Bronchial epithelial cell (primary cell): ENCODE measurements at regions not wholly inside any gene's neighbourhood (a gene's known extent, or its start where the extent isn't known, plus 50 kb on each side); places are given as distances from the start of the nearest gene placed in this dataset.
A peak's percentile ranks its signal among the peaks of the same experiment; 100 is the strongest.

ENCODE experiments used
- DNase-seq: peaks from one replicate; pipeline ENCODE4 v3.0.0-alpha.2; 2010; ENCODE audit warnings: low read depth
- FAIRE-seq: peaks from 2 replicates; lab custom pipeline; 2011; peaks lifted over from hg19 to GRCh38; lab: Jason Lieb, UNC
- H3K27me3 ChIP-seq: 2 replicates; pipeline ENCODE4 v1.5.1; 2011; ENCODE audit warnings: low read length; ENCODE audit not compliant: control insufficient read depth, insufficient read depth
- H3K36me3 ChIP-seq: 2 replicates; pipeline ENCODE4 v1.5.1; 2011; ENCODE audit warnings: low read length; ENCODE audit not compliant: control insufficient read depth, insufficient read depth
- H3K4me3 ChIP-seq: 2 replicates; pipeline ENCODE4 v1.5.1; 2011; ENCODE audit warnings: mild to moderate bottlenecking, low read depth, low read length, control low read depth
- TF ChIP-seq, protein P1 (sequence below): IDR thresholded peaks from 2 replicates; pipeline ENCODE4 v1.5.1; 2011; ENCODE audit warnings: mild to moderate bottlenecking, moderate library complexity, low read length, control low read depth, inconsistent platforms; ENCODE audit not compliant: insufficient read depth, severe bottlenecking

DNA sequence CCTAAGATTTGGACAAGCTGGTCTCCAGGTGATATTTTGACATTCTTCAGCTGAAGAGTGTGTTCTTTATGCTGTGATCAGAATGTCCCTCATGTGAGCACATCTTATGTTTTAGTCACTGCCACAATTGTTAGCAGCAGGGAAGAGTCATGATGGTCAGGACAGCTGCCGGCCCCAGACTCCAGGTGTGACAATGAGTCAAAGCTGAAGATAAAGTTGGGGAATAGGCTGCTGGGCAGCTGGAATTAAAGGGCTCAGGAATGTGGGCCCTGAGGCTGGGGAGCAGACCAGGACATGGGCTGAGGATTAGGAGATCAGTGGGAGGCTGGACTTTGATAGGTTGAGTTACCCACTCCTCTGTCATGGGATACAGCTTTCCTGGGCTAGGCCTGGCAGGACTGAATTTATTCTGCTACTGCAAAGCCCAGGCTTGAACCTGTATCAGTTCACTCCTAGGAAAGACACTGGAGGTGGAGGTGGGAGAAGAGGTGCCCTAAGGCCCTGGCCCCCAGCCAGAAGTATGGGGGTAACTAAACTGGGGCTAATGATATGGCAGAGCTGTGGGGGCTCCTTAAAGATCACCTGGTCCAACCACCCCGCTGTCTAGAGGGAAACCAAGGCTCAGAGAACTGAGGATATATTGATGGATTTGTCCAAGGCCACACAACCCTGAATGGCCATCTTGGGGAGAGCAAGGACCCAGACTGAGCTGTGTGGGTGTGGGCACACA is 119.5 kb downstream of the PJA1 start:
- Histone ChIP-seq H3K36me3 (no peaks in the 10 kb centered on the region), H3K27me3 (no peaks in the 10 kb centered on the region), H3K4me3 (no peak overlapping the region)
- TF ChIP-seq, protein P1, sequence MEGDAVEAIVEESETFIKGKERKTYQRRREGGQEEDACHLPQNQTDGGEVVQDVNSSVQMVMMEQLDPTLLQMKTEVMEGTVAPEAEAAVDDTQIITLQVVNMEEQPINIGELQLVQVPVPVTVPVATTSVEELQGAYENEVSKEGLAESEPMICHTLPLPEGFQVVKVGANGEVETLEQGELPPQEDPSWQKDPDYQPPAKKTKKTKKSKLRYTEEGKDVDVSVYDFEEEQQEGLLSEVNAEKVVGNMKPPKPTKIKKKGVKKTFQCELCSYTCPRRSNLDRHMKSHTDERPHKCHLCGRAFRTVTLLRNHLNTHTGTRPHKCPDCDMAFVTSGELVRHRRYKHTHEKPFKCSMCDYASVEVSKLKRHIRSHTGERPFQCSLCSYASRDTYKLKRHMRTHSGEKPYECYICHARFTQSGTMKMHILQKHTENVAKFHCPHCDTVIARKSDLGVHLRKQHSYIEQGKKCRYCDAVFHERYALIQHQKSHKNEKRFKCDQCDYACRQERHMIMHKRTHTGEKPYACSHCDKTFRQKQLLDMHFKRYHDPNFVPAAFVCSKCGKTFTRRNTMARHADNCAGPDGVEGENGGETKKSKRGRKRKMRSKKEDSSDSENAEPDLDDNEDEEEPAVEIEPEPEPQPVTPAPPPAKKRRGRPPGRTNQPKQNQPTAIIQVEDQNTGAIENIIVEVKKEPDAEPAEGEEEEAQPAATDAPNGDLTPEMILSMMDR, result no peak
- no peak for DNase-seq
- FAIRE-seq, result peak; percentile 7

DNA sequence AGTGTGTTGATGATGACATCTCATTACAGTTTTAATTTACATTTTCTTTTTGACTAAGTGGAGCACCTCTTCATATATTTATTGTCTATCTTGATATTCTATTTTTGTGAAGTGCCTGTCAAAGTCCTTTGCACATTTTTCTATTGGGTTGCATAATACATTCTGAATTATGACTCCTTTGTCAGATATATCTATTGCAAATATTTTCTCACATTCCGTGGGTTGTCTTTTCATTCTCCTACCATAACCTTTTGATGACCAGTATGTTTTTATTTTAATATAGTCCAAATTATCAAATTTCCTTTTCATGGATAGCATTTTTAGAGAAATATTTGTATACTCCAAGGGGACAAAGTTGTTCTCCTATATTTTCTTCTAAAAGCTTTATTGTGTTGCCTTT is 126.4 kb downstream of the PJA1 start:
- no peak overlapping the region for H3K4me3 ChIP-seq
- no peaks in the 10 kb centered on the region for H3K27me3 ChIP-seq
- DNase-seq (no peak), FAIRE-seq (no peak)
- TF ChIP-seq, protein P1, result no peak
- no peaks in the 10 kb centered on the region for H3K36me3 ChIP-seq

DNA sequence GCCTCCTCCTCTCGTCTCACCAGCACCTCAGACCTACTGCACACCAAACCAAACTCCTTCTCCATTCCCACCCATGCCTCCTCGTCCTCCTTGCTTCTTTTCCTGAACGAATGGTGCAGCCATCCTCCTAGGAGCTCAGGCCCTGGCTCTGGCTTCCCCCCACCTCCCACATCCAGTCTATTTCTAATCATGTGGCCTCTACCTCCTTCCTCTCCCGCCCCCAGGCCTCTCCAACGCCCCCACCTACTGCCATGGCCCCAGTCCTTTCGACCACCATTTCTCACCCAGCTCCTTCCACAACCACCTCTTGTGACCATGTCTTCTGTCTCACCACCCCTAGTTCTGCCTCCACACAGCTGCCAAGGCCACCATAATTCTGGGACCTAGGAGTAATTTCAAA is 127.1 kb downstream of the PJA1 start:
- DNase-seq, result no peak
- no peaks in the 10 kb centered on the region for H3K27me3 ChIP-seq
- H3K4me3 ChIP-seq, result no peak overlapping the region
- FAIRE-seq, result no peak
- TF ChIP-seq, protein P1, result no peak
- no peaks in the 10 kb centered on the region for H3K36me3 ChIP-seq

DNA sequence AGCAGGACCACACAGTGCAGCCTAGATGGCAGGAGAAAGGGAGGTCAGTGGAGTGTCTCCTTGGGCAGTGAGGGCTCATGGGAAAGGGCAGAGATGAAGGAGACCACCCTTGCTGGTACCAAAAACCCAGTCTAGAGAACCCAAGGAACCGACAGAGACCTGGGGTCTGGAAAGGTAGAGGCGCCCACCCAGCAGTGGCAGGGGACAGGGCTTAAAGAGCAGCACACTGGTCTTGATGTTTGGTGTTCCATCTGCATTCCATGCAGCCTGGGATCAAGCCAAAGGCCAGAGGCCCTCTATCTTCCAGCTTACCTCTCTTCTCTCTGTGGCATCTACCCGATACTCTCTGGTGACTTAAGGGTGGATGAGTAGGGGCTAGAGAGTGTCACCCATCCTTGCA is 127.5 kb downstream of the PJA1 start:
- Histone ChIP-seq H3K36me3 (no peaks in the 10 kb centered on the region), H3K4me3 (no peak overlapping the region), H3K27me3 (no peaks in the 10 kb centered on the region)
- DNase-seq, result no peak
- FAIRE-seq, result no peak
- TF ChIP-seq, protein P1, result no peak

DNA sequence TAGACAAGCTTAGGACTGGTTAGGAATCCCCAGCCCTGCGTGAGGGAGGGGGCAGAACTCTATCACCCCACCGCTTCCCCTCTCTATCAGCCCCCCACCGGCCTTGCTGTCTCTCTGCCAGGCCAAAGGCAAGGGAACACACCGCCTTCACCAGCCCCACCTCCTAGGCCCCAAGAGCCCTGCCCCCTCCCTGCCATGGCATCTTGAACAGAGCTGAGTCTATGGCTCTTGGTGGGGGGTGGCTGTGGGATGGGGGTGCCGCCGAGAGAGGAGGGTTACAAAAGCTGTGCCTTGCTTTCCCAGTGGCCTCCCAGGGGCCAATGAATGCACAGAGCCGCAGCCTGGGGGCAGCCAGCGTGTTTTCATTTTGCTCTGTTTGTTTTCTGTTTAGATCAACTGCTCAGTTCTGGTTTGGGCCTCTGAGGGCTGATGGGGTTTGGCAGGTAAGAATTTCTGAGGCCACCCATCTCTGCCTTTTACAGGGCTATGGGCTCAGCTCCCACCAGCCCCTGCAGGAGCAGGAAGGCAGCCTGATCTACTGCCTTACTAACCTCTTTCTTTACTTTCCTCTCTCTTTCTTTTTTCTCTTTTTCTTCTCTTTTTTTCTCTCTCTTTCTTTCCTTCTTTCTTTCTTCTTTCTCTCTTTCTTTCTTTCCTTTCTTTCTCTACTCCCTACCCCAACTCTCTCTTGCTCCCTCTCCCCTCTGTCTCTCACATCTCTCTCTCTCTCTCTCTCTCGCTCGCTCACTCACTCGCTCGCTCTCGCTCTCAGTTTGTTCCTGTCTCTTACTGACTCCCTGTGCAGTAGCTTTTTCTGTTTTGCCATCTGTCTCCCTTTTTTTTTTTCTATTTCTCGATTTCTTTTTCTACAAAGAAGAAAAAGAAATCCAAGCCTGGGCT is 128.3 kb downstream of the PJA1 start:
- FAIRE-seq (no peak), DNase-seq (no peak)
- no peak overlapping the region for H3K4me3 ChIP-seq
- no peaks in the 10 kb centered on the region for H3K27me3 ChIP-seq
- H3K36me3 ChIP-seq, result no peaks in the 10 kb centered on the region
- TF ChIP-seq, protein P1, result no peak
